Suppressor macrophage (primary cell): ENCODE measurements at regions not wholly inside any gene's neighbourhood (a gene's known extent, or its start where the extent isn't known, plus 50 kb on each side); places are given as distances from the start of the nearest gene placed in this dataset.

Source experiments
- DNase-seq, 4 experiments: peaks; one replicate each; pipeline ENCODE4 v3.0.0-alpha.2; 2020 to 2022

- DNase-seq, result no peak
These were observed 254.3 kb upstream of the CHRNA7 start for GRCh38 chr15:31776039-31776438.

GRCh38 chr15:31781261-31781660, 249.1 kb upstream of the CHRNA7 start:
- no peak for DNase-seq

GRCh38 chr15:31782016-31782783, 248.1 kb upstream of the CHRNA7 start:
- DNase-seq, result no peak

- DNase-seq, result no peak
These were observed 247.4 kb upstream of the CHRNA7 start for GRCh38 chr15:31782951-31783350.

GRCh38 chr15:31786360-31786759, 244.0 kb upstream of the CHRNA7 start:
- DNase-seq, result no peak

- DNase-seq, result no peak
These were observed 242.2 kb upstream of the CHRNA7 start for GRCh38 chr15:31788104-31788503.

- no peak for DNase-seq
These were observed 237.6 kb upstream of the CHRNA7 start for GRCh38 chr15:31792611-31793199.

- no peak for DNase-seq
These were observed 231.0 kb upstream of the CHRNA7 start for GRCh38 chr15:31799319-31799714.

GRCh38 chr15:31799715-31800321, 230.5 kb upstream of the CHRNA7 start:
- DNase-seq, result no peak

GRCh38 chr15:31801152-31801551, 229.2 kb upstream of the CHRNA7 start:
- DNase-seq, result no peak

GRCh38 chr15:31802761-31803160, 227.6 kb upstream of the CHRNA7 start:
- no peak for DNase-seq

- DNase-seq, result no peak
These were observed 226.9 kb upstream of the CHRNA7 start for GRCh38 chr15:31803388-31803884.

- DNase-seq, result no peak
These were observed 225.1 kb upstream of the CHRNA7 start for GRCh38 chr15:31805090-31805662.

- no peak for DNase-seq
These were observed 224.2 kb upstream of the CHRNA7 start for GRCh38 chr15:31806106-31806505.

- DNase-seq, result no peak
These were observed 218.7 kb upstream of the CHRNA7 start for GRCh38 chr15:31811641-31812040.

- no peak for DNase-seq
These were observed 216.2 kb upstream of the CHRNA7 start for GRCh38 chr15:31814082-31814481.

- DNase-seq, result no peak
These were observed 214.7 kb upstream of the CHRNA7 start for GRCh38 chr15:31815411-31816155.

GRCh38 chr15:31822463-31822862, 207.9 kb upstream of the CHRNA7 start:
- no peak for DNase-seq

- DNase-seq, result no peak
These were observed 206.3 kb upstream of the CHRNA7 start for GRCh38 chr15:31824024-31824423.

GRCh38 chr15:31828594-31828993, 201.7 kb upstream of the CHRNA7 start:
- no peak for DNase-seq

GRCh38 chr15:31830591-31830990, 199.7 kb upstream of the CHRNA7 start:
- no peak for DNase-seq

GRCh38 chr15:31831596-31831995, 198.7 kb upstream of the CHRNA7 start:
- no peak for DNase-seq

GRCh38 chr15:31834654-31835053, 195.7 kb upstream of the CHRNA7 start:
- no peak for DNase-seq
